T-helper 2 cell treated with Interferon-gamma antibody and Interleukin-4, amounts not matched to agents 100 ng/mL and 5 ng/mL, for 36 hours (primary cell): ENCODE measurements at regions not wholly inside any gene's neighbourhood (a gene's known extent, or its start where the extent isn't known, plus 50 kb on each side); places are given as distances from the start of the nearest gene placed in this dataset.
"Not testable (repeated sequence)": the region's sequence is repeated elsewhere in the genome, so short reads cannot be mapped to it uniquely, and the experiment has no call there.

Experiments used
- intact Hi-C: fragments of 100-400 bp; cut with micrococcal nuclease; formaldehyde crosslinking; loops from one replicate; pipeline ENCODE4 v1.15.1; 2023

DNA sequence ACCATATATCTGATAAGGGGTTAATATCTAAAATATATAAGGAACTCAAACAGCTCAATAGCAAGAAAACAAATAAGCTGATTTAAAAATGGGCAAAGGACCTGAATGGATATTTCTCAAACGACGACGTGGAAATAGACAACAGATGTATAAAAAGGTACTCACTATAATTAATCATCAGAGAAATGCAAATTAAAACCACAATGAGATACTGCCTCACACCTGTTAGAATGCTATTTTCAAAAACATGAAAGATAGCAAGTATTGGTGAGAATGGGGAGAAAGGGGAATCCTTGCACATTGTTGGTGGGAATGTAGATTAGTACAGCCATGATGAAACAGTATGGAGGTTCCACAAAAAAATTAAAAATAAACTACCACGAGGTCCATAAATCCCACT is 163.2 kb downstream of the DKK1 start:
- intact Hi-C loops, result no loop called here

DNA sequence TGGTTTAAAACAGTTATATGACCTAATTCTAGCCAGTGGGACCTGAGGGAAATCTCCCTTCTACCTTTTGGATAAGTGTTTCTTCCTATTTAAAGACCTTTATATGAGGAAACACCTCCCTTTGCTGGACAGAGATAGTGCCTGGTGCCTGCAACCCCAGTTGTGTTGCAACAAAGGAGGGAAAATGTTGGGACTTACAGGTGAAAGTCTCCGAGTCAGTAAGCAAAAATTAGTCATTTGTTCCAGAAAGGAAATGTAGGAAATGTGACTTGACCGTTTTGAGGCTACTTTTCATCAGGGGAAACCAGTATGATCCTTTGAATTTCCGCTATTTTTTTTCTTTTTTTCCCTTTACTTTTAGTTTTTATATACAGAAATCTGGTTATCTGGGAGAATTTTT is 165.5 kb downstream of the DKK1 start:
- intact Hi-C loops, result no loop called here

DNA sequence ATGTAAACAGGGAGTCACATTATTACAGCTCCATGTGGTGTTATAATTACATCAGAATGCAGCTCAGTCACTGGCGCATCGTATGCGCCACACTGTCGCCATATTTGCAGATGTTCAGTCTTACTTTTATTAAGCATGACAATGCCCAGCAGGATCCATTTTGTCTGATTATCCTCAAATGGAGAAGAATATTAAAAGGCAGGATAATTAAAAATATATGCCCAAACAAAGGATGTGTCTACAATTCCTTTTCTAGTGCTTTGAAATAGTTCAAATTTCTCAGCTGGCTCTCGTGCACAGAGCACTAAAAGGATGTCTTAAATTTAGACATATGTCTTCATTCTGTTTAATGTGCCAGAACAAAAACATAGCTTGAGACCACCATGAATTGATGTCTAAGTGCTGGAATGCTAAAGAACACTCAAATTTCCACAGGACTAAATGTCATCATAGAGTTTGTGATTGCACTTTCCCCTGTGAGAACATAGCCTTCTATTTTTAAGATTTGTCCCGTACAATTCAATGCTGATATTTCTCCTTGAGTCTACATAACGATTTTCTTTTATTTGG is 168.0 kb downstream of the DKK1 start:
- intact Hi-C loops, result no loop called here

DNA sequence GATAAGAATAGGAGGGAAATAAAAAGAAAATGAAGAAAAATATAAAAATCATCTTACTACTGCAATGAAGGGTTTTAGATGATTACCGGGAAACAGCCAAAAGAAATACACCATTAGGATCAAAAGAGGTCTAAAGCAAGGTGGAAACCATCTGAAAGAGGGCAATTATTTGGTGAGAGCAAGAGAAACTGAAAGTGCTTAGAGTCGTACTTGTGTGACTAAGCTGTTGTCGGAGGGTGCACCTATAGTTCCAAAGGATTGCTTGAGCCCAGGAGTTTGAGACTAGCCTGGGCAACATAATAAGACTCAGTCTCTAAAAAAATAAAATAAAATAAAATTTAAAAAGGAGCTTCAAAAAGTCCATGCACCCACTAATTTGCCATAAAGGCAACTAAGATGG is 169.5 kb downstream of the DKK1 start:
- intact Hi-C loops, result no loop called here

DNA sequence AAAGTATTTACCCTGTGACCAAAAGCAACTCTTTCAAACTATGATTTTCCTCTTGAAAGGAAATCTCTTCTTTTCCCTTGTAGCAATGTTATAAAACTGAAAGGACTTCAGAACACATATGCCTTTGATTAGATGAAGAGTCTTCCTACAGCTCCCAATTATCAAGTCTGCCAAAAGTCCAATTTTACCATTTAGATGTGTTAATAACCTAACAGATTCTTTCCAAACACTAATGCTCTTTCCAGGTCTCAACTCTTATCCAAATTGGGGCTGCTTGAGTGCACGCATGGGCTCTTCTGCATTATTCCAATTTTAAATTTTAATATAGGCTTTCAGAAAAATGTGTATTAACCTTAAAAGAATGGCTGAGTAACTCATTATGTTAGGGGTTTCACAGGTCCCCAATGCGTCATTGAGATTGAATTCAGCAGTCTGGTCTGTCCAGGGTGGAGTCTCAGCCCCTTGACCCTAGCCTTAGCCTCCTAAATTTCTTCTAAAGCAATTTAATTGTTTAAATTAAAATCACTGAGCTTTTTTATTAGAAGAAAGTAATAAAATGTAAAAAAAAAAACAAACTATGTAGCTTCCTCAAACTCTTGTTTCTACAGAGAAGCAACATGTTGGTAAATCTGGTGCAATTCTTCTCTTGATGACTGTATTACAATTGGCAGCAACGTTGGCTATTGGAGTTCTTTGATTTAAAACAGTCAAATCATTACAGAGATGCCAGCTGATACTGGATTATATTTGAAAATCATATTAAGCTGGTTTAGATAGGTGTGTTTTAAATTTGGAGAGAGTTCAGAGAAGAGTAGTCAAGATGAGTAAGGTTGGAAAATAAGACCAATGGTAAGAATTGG is 170.4 kb downstream of the DKK1 start:
- intact Hi-C loops, result no loop called here

DNA sequence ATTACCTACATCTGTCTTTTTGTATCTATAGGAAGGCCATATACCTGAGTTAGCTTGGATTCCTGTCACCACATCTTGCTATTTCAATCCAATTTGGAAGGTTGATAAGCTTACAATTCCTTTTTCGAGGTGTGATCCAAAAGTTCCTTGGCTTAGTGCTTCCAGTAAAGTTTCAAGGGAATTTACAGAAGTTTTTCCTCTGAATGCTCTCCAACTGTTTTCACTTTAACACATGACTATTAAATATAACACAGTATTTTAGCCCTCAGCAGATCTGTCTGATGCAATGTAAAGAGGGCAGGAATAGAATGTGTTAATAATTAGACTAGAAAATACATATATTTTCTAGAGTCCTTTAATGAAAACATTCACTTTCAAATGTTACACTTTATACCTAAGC is 171.4 kb downstream of the DKK1 start:
- intact Hi-C loops, result no loop called here

DNA sequence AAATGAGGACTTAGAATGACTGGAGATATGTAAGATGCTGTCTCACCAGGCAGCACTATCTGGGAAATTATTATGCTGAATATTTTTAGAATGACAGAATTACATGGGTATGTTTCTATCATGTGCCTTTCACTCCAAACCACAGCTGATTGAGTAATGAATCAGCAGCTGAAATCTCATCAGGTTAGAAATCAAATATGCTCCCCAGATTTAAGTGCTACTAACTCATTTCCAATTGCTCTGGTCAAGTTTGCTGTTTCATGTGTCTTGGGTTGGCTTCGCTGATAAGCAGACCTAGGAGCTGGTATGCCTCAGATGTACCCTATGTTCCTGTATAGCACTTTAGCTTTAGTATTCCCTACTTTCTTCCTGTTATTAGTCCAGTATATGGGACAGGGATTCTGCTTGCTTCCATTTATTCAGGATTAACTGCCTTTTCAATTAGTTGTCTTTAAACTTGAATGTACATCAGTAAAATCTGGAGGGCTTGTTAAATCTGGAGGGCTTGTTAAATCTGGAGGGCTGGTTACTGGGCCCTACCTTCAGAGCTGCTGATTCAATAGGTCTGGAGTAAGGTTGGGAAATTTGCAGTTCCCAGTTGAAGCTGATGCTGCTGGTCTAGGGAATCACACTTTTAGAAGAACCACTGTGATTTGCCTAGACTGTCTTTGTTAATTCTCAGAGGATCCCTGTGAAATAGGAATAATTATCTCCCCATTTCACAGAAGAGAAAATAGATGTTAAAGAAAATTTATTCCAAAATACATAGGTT is 172.9 kb downstream of the DKK1 start:
- intact Hi-C loops, result no loop called here

DNA sequence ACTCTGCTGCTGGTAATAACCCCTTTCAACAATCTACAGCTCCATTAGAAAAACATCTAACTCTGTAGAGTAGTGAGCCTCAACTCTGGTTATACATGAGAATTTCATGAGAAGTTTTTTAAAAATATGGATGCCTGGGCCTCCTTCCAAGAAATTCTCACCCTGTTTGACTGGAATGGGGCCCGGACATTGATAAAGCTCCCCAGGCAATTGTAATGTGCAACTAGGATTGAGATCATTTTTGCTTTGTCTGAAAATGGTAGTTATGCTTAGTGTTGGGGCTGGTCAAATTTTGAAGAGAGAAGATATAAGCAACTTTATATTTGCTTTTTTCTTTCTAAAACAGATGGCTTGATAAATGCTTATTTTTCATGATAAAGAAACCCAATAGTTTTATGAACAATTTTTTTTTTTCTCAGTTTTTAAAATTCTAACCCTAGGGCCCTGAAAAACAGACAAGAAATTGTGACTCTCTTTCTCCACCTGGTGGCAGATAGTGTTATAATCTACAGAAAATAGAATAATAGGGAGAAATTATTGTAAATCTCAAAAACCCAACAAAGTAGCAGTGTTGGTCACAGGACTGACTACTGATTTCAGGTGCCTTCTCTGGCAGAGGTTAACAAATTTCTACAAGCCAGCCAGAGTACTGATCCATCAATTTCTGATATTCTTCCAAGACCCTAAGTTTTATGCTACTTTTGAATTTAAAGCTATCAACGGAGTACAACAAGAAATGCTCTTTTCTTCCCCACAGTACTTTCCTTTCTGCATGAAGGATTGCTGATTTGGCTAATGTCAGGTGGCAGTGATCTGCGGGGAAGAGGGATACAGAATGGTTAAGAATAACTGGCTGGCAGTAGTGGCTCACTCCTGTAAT is 174.8 kb downstream of the DKK1 start:
- intact Hi-C loops, result loop anchor here (2.0 kb wide), 1 partner anchor 180 kb away; no protein-coding TSS in a partner anchor

DNA sequence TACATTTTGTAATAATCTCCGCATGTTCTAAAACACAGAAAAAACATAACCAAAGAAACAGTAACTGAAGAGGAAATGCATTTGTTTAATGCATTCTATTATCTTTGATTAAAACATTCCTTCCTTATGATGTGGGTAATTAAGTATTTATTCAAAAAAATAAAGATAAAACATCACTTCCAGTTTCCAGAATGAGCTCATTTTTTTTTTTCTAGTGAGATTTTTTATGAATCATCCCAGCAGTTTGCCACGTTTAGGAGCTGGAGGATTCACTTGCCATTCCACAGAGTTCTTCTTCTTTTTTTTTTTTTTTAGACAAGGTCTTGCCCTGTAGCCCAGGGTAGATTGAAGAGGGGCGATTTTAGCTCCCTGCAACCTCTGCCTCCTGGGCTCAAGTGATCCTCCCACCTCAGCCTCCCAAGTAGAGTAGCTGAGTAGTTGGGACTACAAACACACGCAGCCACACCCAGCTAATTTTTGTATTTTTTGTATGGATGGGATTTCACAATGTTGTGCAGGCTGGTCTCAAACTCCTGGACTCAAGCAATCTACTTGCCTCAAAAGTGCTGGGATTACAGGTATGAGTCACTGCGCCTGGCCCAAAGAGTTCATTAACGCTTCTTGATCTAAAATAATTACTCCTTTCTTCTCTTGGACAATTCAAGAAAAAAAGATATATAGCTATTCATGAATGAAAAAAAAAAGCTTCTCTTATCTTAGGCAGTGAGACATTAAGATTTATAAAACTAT is 177.3 kb downstream of the DKK1 start:
- intact Hi-C loops, result no loop called here

DNA sequence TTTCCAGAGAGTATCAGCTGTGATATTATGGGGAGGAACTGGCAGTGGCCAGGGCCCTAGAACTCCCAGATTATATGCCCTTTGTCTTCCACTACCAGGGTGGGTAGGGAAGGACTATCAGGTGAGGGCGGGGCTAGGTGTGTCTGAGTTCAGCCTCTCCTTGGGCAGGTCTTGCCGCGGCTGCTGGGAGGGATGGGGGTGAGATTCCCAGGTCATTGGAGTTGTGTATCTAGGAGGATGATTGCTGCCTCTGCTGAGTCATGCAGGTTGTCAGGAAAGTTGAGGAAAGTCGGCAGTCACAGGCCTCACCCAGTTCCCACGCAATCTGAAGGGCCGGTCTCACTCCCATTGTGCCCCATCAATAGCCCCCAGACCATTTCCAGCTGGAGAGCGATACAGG is 185.2 kb downstream of the DKK1 start:
- intact Hi-C loops, result no loop called here

DNA sequence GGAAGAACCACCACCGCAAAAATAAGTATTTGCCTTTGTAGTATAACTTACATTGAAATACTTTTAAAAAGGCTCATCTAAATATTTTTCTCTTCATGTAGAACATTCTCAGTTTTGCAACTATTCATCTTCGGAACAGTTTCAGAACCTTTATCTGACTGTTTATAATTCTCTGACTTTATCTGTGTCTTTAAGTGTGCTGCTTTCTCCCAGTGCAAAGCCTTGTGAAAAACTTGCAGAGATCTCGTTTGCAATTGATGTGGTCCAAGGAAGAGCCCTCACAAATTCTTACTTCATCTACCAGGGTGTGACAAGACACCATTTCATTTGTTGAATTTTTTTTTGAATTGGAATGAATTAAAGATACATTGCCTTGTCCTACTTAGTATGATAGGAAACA is 186.4 kb downstream of the DKK1 start:
- intact Hi-C loops, result no loop called here

DNA sequence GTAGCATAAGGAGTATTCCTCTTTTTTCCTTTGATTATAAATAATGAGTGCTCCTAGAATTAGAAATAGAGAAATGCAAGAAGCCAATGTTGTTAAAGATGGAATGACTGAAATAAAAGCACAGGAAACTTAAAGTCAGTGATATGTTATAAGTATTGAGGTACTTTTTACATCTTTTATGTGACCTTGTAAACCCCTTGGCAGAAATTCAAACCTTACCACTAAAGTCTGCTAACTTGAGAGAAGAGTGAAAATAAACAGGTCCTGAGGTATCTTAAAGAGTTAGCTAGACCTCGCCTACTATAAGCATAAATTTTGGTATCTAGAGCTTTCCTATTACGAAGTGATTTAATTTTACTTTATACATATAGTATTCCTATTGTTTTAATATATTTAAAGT is 188.2 kb downstream of the DKK1 start:
- intact Hi-C loops, result no loop called here

DNA sequence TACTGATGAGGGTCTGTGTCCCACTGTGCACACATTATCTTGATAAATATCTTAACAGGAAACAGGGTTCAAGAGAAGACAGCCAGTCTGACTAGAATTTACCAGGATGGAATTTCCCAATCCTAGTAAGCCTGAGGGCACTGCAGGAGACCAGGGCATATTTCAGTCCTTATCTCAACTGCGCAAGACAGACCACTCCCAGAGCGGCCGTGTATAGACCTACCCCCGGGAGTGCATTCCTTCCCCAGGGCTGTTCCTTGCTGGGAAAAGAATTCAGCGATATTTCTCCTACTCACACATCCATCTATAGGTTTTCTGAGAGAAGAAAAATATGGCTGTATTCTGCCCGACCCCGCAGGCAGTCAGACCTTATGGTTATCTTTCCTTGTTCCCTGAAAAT is 191.3 kb downstream of the DKK1 start:
- intact Hi-C loops, result not testable (repeated sequence)

DNA sequence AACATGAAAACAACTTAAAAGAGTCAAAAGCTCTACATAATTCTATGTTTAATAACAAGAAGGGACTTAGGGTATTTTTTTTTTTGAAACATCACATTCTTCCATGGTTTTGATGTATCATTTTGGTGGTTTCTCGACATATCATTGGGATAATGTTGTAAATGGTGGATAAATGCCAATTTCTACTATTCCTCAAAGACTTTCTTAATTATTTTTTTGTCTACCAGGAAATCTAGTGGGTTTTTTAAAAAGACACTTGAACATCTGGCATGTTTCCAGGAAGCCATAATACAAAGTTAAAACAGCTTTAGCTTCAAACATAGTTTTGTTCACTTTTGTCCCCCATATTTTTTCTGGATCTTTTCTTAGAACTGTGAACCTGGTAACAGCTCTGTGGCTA is 200.4 kb downstream of the DKK1 start:
- intact Hi-C loops, result no loop called here

DNA sequence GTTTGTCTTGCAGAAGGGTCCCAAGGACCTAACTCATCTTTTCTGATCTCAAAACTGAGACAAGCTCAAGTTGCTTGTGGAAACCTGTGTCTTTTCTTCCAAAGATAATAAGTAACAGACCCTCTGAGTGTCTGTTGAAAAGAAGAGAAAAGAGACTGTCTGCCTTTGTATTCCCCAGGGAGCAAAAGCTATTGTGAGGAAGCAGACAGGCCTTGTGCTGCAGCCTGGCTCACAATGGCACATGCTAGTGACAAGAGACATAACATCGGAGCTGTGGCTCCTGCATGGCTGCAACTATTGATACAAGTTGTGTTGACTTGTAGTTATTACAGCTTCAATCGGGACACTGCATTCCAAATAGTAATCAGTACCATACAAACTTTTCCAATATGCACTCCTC is 202.9 kb downstream of the DKK1 start:
- intact Hi-C loops, result no loop called here

DNA sequence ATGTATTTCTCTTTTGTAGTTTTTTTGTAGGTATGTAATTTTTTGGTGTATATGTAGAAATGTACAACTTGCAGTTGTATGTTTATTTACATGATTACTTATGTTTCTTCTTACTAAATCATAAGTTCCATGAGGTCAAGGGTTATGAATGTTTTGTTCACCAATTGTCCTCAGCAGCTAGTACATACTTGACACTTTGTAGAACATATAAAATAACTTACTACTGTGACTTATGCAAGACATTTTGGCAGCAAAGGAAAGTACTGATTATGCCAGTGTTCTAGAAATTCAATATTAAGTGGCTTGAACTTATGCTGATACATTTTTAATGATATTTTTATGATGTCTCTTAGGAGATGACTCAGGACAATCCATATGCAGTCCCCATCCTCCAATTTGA is 209.6 kb downstream of the DKK1 start:
- intact Hi-C loops, result no loop called here

DNA sequence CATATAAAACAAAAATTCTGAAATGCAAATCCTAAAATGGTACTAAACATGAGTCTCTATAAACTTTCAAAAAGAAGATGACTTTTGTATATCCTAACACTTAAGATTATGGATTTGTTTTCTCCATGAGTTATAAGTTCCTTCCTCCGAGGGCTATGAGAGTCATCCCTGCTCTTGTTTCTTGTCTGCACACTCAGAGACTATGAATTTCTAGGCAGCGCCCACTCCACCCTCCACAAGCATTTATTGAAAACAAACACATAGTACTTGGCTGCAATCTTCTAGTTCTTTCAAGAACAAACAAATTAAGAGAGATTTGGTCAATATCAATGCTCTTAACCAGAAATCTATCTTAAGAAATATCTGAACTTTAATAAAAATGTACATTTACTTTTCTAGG is 211.7 kb downstream of the DKK1 start:
- intact Hi-C loops, result no loop called here

DNA sequence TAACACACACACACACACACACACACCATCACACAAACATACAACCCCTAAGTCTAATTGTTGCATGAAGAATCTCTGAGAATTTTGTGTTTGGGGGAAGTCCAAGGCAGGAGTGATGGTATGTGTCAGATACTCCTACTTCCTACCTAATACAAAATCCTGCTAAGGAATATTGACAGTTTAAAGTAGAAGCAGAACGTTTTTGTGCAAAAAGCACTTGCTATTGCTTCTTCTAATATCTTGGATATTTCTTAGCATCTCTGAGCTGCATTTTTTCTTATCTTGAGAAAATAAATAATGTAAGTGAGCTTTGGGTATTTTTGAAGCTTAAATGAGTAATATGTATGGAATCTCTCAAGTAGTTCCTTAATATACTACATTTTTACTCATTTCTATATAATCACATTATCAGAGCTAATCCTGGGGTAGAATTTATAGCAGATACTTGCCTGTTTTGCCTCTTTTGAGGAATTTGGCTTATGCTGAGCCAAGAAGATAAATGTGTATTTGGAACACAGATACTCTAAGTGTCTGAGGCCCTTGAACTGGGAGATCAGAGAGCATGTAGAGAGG is 212.3 kb downstream of the DKK1 start:
- intact Hi-C loops, result no loop called here

DNA sequence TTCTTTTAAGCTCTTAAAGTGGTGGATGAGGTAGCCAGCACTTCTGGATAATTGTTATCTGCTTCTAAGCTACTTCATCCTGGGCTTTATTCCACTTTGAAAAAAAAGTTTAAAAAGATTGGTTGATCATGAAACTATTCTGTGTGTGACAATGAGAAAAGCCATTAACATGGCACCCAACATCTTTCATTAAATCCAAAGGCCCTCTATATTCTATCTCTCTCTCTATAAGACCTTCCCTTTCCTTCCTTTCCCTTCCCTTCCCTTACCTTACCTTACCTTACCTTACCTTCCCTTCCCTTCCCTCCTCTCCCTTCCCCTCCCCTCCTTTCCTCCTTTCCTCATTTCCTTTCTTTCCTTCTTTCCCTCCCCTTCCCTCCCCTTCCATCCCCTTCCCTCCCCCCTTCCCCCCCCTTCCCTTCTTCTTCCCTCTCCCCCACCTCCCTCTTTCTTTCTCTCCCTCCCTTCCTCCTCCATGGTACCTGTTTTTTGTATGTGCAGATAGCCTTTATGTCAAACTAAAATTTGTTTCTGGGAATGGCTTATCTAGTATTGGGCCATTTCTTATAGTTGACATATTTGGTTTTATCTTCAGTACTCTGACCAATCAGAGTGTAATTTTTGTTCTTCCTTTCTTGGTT is 218.7 kb downstream of the DKK1 start:
- intact Hi-C loops, result no loop called here

DNA sequence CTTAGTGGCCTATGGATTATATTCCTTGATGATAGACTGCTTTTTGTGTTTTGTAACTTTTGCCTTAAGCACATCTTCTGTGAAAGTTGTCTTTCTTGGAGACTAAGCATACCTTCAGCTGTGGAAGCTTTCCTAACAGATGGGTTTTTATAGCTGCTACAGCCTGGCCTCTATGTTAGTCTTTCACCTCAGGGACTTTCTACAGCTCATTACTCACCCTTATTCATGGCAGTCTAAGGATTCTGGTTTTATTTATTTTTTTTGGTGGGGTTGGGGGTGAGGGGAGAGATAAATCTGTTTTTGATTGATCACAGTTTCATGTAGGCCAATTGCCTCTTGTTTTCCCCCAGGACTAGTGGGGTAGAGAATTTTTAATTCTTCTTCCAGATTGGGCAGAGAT is 219.9 kb downstream of the DKK1 start:
- intact Hi-C loops, result no loop called here
